GM23338 (cell line): ENCODE measurements at regions not wholly inside any gene's neighbourhood (a gene's known extent, or its start where the extent isn't known, plus 50 kb on each side); places are given as distances from the start of the nearest gene placed in this dataset.

Source experiments
- ATAC-seq: fragments of 200-7000 bp; cut with Tn5 transposase; 3 replicates; pipeline ENCODE4 v1.9.1; 2020
- DNase-seq: peaks from one replicate; pipeline ENCODE4 v3.0.0-alpha.2; 2015; ENCODE audit warnings: low spot score
- H2AFZ ChIP-seq: fragments of 200-600 bp; sonication (generic); 2 replicates; pipeline ENCODE4 v1.8.0; 2016; ENCODE audit warnings: antibody characterized with exemption, mild to moderate bottlenecking, moderate library complexity
- H3F3A ChIP-seq: fragments of 200-600 bp; sonication (generic); replicated peaks from 2 replicates; pipeline ENCODE4 v1.8.0; 2017; ENCODE audit warnings: antibody characterized with exemption, mixed run types, low read depth
- H3K27ac ChIP-seq: fragments of 200-600 bp; sonication (generic); 2 replicates; pipeline ENCODE4 v1.6.1; 2016; ENCODE audit warnings: low read depth
- H3K27me3 ChIP-seq: fragments of 200-600 bp; sonication (generic); 2 replicates; pipeline ENCODE4 v1.8.0; 2016; ENCODE audit warnings: mild to moderate bottlenecking, mixed run types, moderate library complexity; ENCODE audit not compliant: insufficient read depth
- H3K36me3 ChIP-seq: fragments of 200-600 bp; sonication (generic); 2 replicates; pipeline ENCODE4 v1.8.0; 2016; ENCODE audit warnings: mild to moderate bottlenecking; ENCODE audit not compliant: insufficient read depth
- H3K4me1 ChIP-seq: fragments of 200-600 bp; sonication (generic); 2 replicates; pipeline ENCODE4 v1.8.0; 2016; ENCODE audit warnings: mild to moderate bottlenecking, moderate library complexity; ENCODE audit not compliant: insufficient read depth
- H3K4me2 ChIP-seq: fragments of 200-600 bp; sonication (generic); 2 replicates; pipeline ENCODE4 v1.7.1; 2017; ENCODE audit warnings: mixed run types
- H3K4me3 ChIP-seq: fragments of 200-600 bp; sonication (generic); 2 replicates; pipeline ENCODE4 v1.6.1; 2016; ENCODE audit warnings: mixed run types
- H3K79me2 ChIP-seq: fragments of 200-600 bp; sonication (generic); replicated peaks from 2 replicates; pipeline ENCODE4 v1.8.0; 2017; ENCODE audit warnings: mild to moderate bottlenecking; ENCODE audit not compliant: insufficient read depth
- H3K9me2 ChIP-seq: fragments of 200-600 bp; sonication (generic); 2 replicates; pipeline ENCODE4 v1.8.0; 2017; ENCODE audit not compliant: insufficient read depth
- H4K20me1 ChIP-seq: fragments of 200-600 bp; sonication (generic); replicated peaks from 2 replicates; pipeline ENCODE4 v1.8.0; 2017; ENCODE audit warnings: mild to moderate bottlenecking; ENCODE audit not compliant: insufficient read depth
- H3K27ac Mint-ChIP-seq: 2 replicates; pipeline ENCODE4 v1.8.0; 2020; ENCODE audit warnings: inconsistent platforms, mild to moderate bottlenecking, moderate library complexity, mixed read lengths
- H3K27me3 Mint-ChIP-seq: 3 replicates; pipeline ENCODE4 v1.8.0; 2022; ENCODE audit warnings: low read depth, mild to moderate bottlenecking, moderate library complexity, mixed read lengths, inconsistent platforms; ENCODE audit not compliant: insufficient read depth, poor library complexity
- H3K36me3 Mint-ChIP-seq: 3 replicates; pipeline ENCODE4 v1.8.0; 2021; ENCODE audit warnings: low read depth, mild to moderate bottlenecking, inconsistent platforms, moderate library complexity, mixed read lengths
- H3K4me1 Mint-ChIP-seq: 3 replicates; pipeline ENCODE4 v1.8.0; 2020; ENCODE audit warnings: mild to moderate bottlenecking, inconsistent platforms, mixed read lengths
- H3K4me3 Mint-ChIP-seq: 3 replicates; pipeline ENCODE4 v1.8.0; 2021; ENCODE audit warnings: moderate library complexity, mild to moderate bottlenecking, inconsistent platforms, mixed read lengths
- H3K9me3 Mint-ChIP-seq: 3 replicates; pipeline ENCODE4 v1.8.0; 2020; ENCODE audit warnings: moderate library complexity, mild to moderate bottlenecking, inconsistent platforms, mixed read lengths
- EZH2 ChIP-seq: fragments of 200-600 bp; sonication (generic); IDR thresholded peaks from one replicate; pipeline ENCODE4 v1.8.0; 2017; ENCODE audit warnings: antibody characterized with exemption, mild to moderate bottlenecking, low read depth; ENCODE audit not compliant: unreplicated experiment
- STAT1 ChIP-seq: IDR thresholded peaks from one replicate; pipeline ENCODE4 v1.6.1; 2016; ENCODE audit warnings: antibody characterized with exemption; ENCODE audit not compliant: unreplicated experiment
- TF ChIP-seq, protein P1 (sequence below): IDR thresholded peaks from one replicate; pipeline ENCODE4 v1.6.1; 2018; ENCODE audit warnings: antibody characterized with exemption; ENCODE audit not compliant: unreplicated experiment
- TF ChIP-seq, protein P2 (sequence below): IDR thresholded peaks from 2 replicates; pipeline ENCODE4 v1.6.1; 2016; ENCODE audit warnings: antibody characterized with exemption

DNA sequence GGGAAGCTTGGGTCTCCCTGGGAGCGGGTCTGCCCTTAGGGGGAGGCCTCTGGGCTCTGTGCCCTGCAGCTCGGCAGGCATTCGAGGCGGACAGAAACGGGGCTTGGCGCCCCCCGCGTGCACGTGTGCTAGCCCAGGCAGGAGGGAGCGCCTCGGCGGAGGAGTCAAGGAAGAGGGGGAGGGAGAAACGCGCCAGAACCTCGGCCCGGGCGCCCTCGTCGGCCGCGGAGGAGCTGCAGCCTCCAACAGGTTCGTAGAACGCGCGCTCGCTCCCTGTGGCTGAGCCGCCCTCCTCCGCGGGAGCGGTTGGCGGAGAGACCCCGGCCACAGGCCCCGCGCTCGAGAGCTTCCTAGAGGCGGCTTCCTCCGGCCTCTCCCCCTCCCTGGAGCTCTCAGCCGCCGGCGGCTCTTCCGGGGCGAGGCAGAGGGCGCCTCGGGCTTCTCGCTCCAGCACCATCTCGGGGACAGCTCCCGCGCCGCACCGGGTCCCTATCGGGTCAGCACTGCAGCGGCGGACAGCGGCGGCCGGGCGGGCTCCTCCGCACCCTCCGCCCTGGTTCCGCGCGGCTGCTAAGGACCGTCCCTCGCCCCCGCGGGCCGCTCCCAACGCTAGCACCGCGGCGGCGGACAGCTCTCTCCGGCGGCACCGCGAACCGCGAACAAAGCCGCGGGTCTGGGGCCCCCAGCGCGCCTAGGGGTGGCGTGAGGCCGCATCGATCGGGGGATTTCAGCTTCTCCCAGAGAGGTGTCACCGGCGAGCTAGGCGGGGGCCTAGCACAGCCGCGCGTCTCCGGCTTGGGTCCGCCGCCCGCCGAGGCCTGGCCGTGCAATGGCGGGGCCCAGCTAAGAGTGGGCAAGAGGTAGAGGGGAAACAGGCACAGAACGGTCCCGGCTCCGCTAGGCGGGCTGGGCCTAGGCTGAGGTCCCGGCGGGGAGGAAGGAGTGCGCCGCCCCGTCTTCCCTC is 74.6 kb upstream of the CPLX2 start (continued):
- TF ChIP-seq EZH2 (no peak), STAT1 (no peak)
- TF ChIP-seq, protein P1, sequence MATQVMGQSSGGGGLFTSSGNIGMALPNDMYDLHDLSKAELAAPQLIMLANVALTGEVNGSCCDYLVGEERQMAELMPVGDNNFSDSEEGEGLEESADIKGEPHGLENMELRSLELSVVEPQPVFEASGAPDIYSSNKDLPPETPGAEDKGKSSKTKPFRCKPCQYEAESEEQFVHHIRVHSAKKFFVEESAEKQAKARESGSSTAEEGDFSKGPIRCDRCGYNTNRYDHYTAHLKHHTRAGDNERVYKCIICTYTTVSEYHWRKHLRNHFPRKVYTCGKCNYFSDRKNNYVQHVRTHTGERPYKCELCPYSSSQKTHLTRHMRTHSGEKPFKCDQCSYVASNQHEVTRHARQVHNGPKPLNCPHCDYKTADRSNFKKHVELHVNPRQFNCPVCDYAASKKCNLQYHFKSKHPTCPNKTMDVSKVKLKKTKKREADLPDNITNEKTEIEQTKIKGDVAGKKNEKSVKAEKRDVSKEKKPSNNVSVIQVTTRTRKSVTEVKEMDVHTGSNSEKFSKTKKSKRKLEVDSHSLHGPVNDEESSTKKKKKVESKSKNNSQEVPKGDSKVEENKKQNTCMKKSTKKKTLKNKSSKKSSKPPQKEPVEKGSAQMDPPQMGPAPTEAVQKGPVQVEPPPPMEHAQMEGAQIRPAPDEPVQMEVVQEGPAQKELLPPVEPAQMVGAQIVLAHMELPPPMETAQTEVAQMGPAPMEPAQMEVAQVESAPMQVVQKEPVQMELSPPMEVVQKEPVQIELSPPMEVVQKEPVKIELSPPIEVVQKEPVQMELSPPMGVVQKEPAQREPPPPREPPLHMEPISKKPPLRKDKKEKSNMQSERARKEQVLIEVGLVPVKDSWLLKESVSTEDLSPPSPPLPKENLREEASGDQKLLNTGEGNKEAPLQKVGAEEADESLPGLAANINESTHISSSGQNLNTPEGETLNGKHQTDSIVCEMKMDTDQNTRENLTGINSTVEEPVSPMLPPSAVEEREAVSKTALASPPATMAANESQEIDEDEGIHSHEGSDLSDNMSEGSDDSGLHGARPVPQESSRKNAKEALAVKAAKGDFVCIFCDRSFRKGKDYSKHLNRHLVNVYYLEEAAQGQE, result peak; percentile 89

DNA sequence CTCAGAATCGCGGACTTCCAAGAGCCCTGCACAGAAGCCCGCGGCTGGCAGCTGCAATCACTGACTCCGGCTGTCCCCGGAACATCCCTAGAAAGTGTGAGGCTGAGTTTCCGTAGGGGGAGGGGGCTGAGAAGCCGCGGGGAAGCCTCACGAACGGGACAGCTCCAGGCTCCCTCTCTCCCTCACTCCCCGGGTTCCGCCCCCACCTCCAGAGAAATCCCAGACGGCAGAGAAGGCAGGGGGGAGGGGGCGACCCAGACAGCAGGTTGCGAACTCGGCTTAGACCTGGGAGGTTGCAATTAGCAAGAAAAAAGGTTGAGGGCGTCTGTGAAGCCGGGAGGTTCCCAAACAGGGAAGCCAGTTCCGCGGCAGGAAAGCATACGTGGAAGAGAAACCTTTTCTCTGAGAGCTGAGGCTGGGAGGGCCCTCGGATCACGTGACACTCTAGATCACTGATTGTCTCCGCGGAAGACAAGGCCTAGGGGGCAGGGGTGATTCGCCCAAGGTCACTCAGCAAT is 73.8 kb upstream of the CPLX2 start:
- TF ChIP-seq, protein P1, result no peak
- TF ChIP-seq, protein P2, sequence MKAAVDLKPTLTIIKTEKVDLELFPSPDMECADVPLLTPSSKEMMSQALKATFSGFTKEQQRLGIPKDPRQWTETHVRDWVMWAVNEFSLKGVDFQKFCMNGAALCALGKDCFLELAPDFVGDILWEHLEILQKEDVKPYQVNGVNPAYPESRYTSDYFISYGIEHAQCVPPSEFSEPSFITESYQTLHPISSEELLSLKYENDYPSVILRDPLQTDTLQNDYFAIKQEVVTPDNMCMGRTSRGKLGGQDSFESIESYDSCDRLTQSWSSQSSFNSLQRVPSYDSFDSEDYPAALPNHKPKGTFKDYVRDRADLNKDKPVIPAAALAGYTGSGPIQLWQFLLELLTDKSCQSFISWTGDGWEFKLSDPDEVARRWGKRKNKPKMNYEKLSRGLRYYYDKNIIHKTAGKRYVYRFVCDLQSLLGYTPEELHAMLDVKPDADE, result 0 out of 2 replicates have a peak, but pooled peaks have one; percentile 0
- H3K27ac ChIP-seq, result no peak overlapping the region
- H3F3A ChIP-seq, result peaks cover 11% of the 10 kb centered on the region; the same call in 1 of the 2 replicates
- no peaks in the 10 kb centered on the region for H3K36me3 ChIP-seq
- H3K4me1 Mint-ChIP-seq, result peaks cover 29% of the 10 kb centered on the region
- peak overlapping the region; percentile 90 for H3K4me2 ChIP-seq
- no peaks in the 10 kb centered on the region for H3K9me2 ChIP-seq
- H3K27me3 Mint-ChIP-seq, result peaks cover 26% of the 10 kb centered on the region
- H3K79me2 ChIP-seq, result no peaks in the 10 kb centered on the region
- no peaks in the 10 kb centered on the region for H3K36me3 Mint-ChIP-seq
- ATAC-seq (peak; percentile 34), DNase-seq (peak; percentile 80)
- no peaks in the 10 kb centered on the region; the same call in none of the 2 replicates for H4K20me1 ChIP-seq
- H3K27ac Mint-ChIP-seq, result no peak overlapping the region; the same call in 1 of the 2 replicates
- H3K4me3 ChIP-seq, result peak overlapping the region; percentile 86
- peak overlapping the region; percentile 82 for H3K4me3 Mint-ChIP-seq
- H3K27me3 ChIP-seq, result peaks cover 43% of the 10 kb centered on the region
- H3K4me1 ChIP-seq, result peaks cover 13% of the 10 kb centered on the region
- H3K9me3 Mint-ChIP-seq, result no peaks in the 10 kb centered on the region
- H2AFZ ChIP-seq, result peak overlapping the region; percentile 64
